Esophagus muscularis mucosa (tissue), 3 donors: ENCODE measurements at regions not wholly inside any gene's neighbourhood (a gene's known extent, or its start where the extent isn't known, plus 50 kb on each side); places are given as distances from the start of the nearest gene placed in this dataset.

Source experiments
- EP300 ChIP-seq: sonication (generic); formaldehyde crosslinking; IDR thresholded peaks from one replicate; pipeline ENCODE4 v1.6.1; 2017; ENCODE audit warnings: antibody characterized with exemption
- TF ChIP-seq, protein P1 (sequence below), 3 experiments: fragments of 200-600 bp in 2 of 3; fragments of 450-650 bp in 1 of 3; sonication (generic) in 2 of 3; IDR thresholded peaks; one replicate each; pipeline ENCODE4 v1.5.1; 2017 to 2019; ENCODE audit warnings: antibody characterized with exemption in 3 of 3, mild to moderate bottlenecking in 2 of 3, moderate library complexity in 1 of 3

DNA sequence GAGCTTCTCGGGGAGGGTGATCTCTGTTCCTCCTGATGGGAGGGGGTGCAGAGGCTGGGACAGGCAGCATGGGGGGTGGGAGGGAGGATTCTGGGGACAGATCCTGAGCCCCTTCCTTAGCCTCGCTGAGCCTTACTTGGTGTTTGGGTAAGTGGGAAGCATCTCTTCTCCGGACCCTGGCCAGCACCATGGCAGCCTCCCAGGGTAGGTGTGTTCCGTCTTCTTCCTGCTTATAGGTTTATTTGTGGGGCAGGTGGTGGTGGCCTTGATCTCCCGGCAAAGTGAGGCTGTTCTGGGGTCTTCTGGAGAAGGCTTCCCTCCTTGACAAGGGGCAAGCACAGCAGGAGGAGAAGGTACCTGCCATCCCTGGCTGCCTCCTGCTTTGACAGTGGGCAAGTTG, 226.9 kb downstream of the GLRX3 start:
- TF ChIP-seq, protein P1, sequence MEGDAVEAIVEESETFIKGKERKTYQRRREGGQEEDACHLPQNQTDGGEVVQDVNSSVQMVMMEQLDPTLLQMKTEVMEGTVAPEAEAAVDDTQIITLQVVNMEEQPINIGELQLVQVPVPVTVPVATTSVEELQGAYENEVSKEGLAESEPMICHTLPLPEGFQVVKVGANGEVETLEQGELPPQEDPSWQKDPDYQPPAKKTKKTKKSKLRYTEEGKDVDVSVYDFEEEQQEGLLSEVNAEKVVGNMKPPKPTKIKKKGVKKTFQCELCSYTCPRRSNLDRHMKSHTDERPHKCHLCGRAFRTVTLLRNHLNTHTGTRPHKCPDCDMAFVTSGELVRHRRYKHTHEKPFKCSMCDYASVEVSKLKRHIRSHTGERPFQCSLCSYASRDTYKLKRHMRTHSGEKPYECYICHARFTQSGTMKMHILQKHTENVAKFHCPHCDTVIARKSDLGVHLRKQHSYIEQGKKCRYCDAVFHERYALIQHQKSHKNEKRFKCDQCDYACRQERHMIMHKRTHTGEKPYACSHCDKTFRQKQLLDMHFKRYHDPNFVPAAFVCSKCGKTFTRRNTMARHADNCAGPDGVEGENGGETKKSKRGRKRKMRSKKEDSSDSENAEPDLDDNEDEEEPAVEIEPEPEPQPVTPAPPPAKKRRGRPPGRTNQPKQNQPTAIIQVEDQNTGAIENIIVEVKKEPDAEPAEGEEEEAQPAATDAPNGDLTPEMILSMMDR (IDR thresholded peaks at IDR 0.05): no peak
- TF ChIP-seq EP300: no peak
